ENCODE measurements at regions not wholly inside any gene's neighbourhood (a gene's known extent, or its start where the extent isn't known, plus 50 kb on each side); places are given as distances from the start of the nearest gene placed in this dataset.
"Not testable (repeated sequence)": the region's sequence is repeated elsewhere in the genome, so short reads cannot be mapped to it uniquely, and the experiment has no call there.

DNA sequence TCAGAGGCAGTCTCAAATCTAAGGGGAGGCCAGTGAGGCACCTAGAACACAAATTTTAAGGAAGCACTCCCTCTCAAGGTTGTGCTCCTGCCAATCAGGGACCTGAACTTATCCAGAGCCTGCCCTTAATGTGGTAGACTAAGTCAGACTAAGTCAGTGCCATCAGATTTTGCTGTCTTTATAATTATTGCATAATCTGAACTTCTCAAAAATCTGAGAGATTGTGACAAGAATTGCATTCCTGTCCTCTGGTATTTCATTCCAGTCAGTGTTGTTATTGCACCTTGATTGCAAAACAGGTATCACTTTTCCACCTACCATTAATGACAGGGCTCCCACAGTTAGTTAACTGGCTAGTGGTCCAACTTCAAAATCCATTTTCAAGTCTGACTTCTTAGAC lies 197.1 kb upstream of the HCN1 start:
- Histone ChIP-seq H4K20me1 (ENCODE audit: insufficient read depth) (no peaks in the 10 kb centered on the region), H3K27me3 (ENCODE audit: insufficient read depth, low read depth) (no peaks in the 10 kb centered on the region), H3K27ac (no peak overlapping the region), H3K36me3 (ENCODE audit: insufficient read depth) (no peaks in the 10 kb centered on the region), H3K79me2 (ENCODE audit: insufficient read depth, low read depth) (no peaks in the 10 kb centered on the region), H3K4me2 (no peak overlapping the region), H3K9ac (no peak overlapping the region), H3K4me1 (ENCODE audit: low read depth, poor library complexity, severe bottlenecking) (no peaks in the 10 kb centered on the region), H3K4me3 (IDR thresholded peaks at IDR 0.05; ENCODE audit: insufficient read depth, low read depth, low read length) (no peak overlapping the region), H2AFZ (ENCODE audit: low read depth) (no peak overlapping the region)
- TF ChIP-seq, protein P1, sequence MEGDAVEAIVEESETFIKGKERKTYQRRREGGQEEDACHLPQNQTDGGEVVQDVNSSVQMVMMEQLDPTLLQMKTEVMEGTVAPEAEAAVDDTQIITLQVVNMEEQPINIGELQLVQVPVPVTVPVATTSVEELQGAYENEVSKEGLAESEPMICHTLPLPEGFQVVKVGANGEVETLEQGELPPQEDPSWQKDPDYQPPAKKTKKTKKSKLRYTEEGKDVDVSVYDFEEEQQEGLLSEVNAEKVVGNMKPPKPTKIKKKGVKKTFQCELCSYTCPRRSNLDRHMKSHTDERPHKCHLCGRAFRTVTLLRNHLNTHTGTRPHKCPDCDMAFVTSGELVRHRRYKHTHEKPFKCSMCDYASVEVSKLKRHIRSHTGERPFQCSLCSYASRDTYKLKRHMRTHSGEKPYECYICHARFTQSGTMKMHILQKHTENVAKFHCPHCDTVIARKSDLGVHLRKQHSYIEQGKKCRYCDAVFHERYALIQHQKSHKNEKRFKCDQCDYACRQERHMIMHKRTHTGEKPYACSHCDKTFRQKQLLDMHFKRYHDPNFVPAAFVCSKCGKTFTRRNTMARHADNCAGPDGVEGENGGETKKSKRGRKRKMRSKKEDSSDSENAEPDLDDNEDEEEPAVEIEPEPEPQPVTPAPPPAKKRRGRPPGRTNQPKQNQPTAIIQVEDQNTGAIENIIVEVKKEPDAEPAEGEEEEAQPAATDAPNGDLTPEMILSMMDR (conservative IDR thresholded peaks at IDR 0.05; ENCODE audit: low read depth, low read length) = no peak

DNA sequence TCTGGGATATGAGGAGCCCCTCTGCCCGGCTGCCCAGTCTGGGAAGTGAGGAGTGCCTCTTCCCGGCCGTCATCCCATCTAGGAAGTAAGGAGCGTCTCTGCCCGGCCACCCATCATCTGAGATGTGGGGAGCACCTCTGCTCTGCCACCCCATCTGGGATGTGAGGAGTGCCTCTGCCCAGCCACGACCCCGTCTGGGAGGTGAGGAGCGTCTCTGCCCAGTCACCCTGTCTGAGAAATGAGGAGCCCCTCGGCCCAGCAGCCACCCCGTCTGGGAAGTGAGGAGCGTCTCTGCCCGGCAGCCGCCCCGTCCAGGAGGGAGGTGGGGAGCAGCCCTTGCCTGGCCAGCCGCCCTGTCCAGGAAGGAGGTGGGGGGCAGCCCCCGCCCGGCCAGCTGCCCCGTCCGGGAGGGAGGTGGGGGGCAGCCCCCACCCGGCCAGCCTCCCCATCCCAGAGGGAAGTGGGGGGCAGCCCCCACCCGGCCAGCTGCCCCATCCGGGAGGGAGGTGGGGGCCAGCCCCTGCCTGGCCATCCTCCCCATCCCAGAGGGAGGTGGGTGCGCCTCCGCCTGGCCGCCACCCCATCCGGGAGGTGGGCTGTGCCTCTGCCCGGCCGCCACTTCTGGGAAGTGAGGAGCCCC lies 194.4 kb upstream of the HCN1 start:
- H4K20me1 ChIP-seq (ENCODE audit: insufficient read depth); H3K4me1 ChIP-seq (ENCODE audit: low read depth, poor library complexity, severe bottlenecking); H3K79me2 ChIP-seq (ENCODE audit: insufficient read depth, low read depth); H3K4me2 ChIP-seq; H3K27me3 ChIP-seq (ENCODE audit: insufficient read depth, low read depth); H3K27ac ChIP-seq; H2AFZ ChIP-seq (ENCODE audit: low read depth); H3K9ac ChIP-seq; H3K36me3 ChIP-seq (ENCODE audit: insufficient read depth); H3K4me3 ChIP-seq (IDR thresholded peaks at IDR 0.05; ENCODE audit: insufficient read depth, low read depth, low read length): not testable (repeated sequence)

DNA sequence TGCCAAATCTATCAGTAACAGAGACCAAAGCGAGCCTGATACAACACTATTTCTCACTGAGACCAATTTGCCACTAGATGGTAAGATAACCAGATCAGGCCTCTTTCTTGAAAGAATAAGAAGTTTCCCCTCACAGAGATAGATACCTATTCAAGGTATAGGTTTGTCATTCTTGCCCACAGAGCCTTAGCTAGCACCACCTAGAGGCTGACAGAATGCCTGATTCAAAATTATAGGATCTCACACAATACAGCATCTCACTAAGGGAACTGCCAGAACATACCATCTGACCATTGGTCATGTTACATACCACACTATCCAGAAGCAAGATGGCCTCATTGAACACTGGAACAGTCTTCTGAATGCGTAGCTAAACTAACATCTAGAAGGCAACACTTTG lies 166.6 kb upstream of the HCN1 start:
- Histone ChIP-seq H3K36me3 (ENCODE audit: insufficient read depth) (no peaks in the 10 kb centered on the region), H3K4me1 (ENCODE audit: low read depth, poor library complexity, severe bottlenecking) (no peaks in the 10 kb centered on the region), H3K79me2 (ENCODE audit: insufficient read depth, low read depth) (no peaks in the 10 kb centered on the region), H4K20me1 (ENCODE audit: insufficient read depth) (no peaks in the 10 kb centered on the region), H3K27me3 (ENCODE audit: insufficient read depth, low read depth) (no peaks in the 10 kb centered on the region), H3K4me3 (IDR thresholded peaks at IDR 0.05; ENCODE audit: insufficient read depth, low read depth, low read length) (no peak overlapping the region), H3K4me2 (no peak overlapping the region), H2AFZ (ENCODE audit: low read depth) (no peak overlapping the region), H3K9ac (no peak overlapping the region), H3K27ac (no peak overlapping the region)
- TF ChIP-seq, protein P1 (conservative IDR thresholded peaks at IDR 0.05; ENCODE audit: low read depth, low read length) = no peak

DNA sequence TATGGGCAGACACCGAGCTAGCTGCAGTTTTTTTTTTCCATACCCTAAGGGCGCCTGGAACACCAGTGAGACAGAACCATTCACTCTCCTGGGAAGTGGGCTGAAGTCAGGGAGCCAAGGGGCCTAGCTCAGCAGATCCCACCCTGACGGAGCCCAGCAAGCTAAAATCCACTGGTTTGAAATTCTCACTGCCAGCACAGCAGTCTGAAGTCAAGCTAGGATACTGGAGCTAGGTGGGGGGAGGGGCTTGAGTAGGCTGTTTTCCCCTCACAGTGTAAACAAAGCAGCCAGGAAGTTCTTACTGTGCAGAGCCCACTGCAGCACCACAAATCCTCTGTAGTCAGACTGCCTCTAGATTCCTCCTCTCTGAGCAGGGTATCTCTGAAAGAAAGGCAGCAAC lies 151.7 kb upstream of the HCN1 start:
- TF ChIP-seq, protein P1 (conservative IDR thresholded peaks at IDR 0.05; ENCODE audit: low read depth, low read length) = no peak
- H3K27me3 ChIP-seq (ENCODE audit: insufficient read depth, low read depth) = no peaks in the 10 kb centered on the region
- no peak overlapping the region for H3K27ac ChIP-seq
- no peaks in the 10 kb centered on the region for H4K20me1 ChIP-seq (ENCODE audit: insufficient read depth)
- no peak overlapping the region for H3K9ac ChIP-seq
- H2AFZ ChIP-seq (ENCODE audit: low read depth) = no peak overlapping the region
- H3K4me3 ChIP-seq (IDR thresholded peaks at IDR 0.05; ENCODE audit: insufficient read depth, low read depth, low read length) = no peak overlapping the region
- H3K79me2 ChIP-seq (ENCODE audit: insufficient read depth, low read depth) = no peaks in the 10 kb centered on the region
- no peak overlapping the region for H3K4me2 ChIP-seq
- H3K36me3 ChIP-seq (ENCODE audit: insufficient read depth) = no peaks in the 10 kb centered on the region
- no peaks in the 10 kb centered on the region for H3K4me1 ChIP-seq (ENCODE audit: low read depth, poor library complexity, severe bottlenecking)

DNA sequence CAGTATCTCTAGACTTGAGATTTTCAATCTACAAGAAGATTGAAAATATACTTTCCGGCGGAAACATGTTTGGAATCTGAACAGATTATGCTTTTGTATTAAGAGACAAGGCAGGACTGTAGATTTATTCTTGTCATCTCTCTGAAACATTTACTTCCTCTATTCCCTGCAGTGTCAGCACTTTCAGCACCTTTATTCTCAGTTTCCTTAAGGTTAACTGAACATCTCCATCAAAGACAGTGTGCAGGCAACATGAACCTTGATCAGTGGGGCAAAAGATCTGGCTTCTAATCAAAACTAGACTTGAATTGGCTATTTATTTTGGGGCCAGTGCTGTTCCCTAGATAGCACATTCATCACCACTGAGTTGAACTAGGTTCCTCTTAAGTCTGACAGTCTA lies 129.9 kb upstream of the HCN1 start:
- Histone ChIP-seq H4K20me1 (ENCODE audit: insufficient read depth) (no peaks in the 10 kb centered on the region), H3K27ac (peak overlapping the region; percentile 17; the same call in 1 of the 2 replicates), H3K79me2 (ENCODE audit: insufficient read depth, low read depth) (no peaks in the 10 kb centered on the region)

More for the DNA sequence above, 129.9 kb upstream of the HCN1 start:
- Histone ChIP-seq H3K9ac (no peak overlapping the region), H2AFZ (ENCODE audit: low read depth) (no peak overlapping the region), H3K4me2 (peak overlapping the region; percentile 41), H3K36me3 (ENCODE audit: insufficient read depth) (no peaks in the 10 kb centered on the region), H3K27me3 (ENCODE audit: insufficient read depth, low read depth) (no peaks in the 10 kb centered on the region), H3K4me3 (IDR thresholded peaks at IDR 0.05; ENCODE audit: insufficient read depth, low read depth, low read length) (no peak overlapping the region), H3K4me1 (ENCODE audit: low read depth, poor library complexity, severe bottlenecking) (peaks cover 31% of the 10 kb centered on the region)
- TF ChIP-seq, protein P1 (conservative IDR thresholded peaks at IDR 0.05; ENCODE audit: low read depth, low read length) = no peak

Data from KMS-11 (cell line).